ENCODE measurements at regions not wholly inside any gene's neighbourhood (a gene's known extent, or its start where the extent isn't known, plus 50 kb on each side); places are given as distances from the start of the nearest gene placed in this dataset.

DNA sequence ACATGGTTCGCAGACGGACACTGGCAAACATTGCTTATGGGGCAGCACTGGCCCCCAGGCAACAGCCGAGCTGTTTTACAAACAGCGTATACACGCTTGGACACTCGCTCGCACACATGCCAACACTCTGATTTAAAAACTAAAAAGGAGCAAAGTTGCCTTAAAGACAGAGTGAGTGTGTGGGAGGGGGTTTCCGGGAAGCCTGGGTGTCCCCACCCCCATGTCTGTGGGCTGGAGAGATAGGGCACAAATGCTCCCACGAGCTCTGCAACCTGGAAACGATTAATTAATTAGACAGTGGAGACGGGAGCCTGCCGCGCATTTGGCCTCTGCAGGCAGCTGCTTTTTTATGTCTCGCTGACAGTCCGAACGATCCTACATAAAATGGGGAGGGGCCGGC lies 107.9 kb upstream of the ZNF469 start:
- Histone ChIP-seq H2AFZ (ENCODE audit: low read length) (no peak overlapping the region), H3K4ac (replicated peaks; ENCODE audit: insufficient read length, low read depth, low read length) (no peak overlapping the region), H3K79me1 (ENCODE audit: low read depth, low read length) (no peaks in the 10 kb centered on the region), H3K23me2 (ENCODE audit: low read depth, low read length) (peaks cover 11% of the 10 kb centered on the region; the same call in 1 of the 2 replicates), H2BK120ac (replicated peaks; ENCODE audit: low read depth, low read length) (no peak overlapping the region), H2AK5ac (ENCODE audit: low read depth, low read length) (no peak overlapping the region), H3K36me3 (ENCODE audit: control insufficient read depth in 2 of 4, insufficient read depth in 4 of 4, low read length in 3 of 4) (no peaks in the 10 kb centered on the region), H3K9ac (replicated peaks in 1 of 4; ENCODE audit: extremely low read depth in 1 of 4, low read depth in 3 of 4, low read length in 3 of 4) (no peak overlapping the region), H2BK5ac (ENCODE audit: low read depth, low read length) (no peak overlapping the region), H3K4me1 (replicated peaks in 1 of 4; ENCODE audit: control insufficient read depth in 3 of 4, insufficient read depth in 4 of 4, low read length in 3 of 4) (no peaks in the 10 kb centered on the region), H4K20me1 (replicated peaks in 1 of 2; ENCODE audit: control insufficient read depth in 1 of 2, insufficient read depth in 2 of 2, low read length in 2 of 2) (no peaks in the 10 kb centered on the region), H2BK12ac (ENCODE audit: low read depth, low read length) (no peak overlapping the region), H3K56ac (replicated peaks; ENCODE audit: insufficient read length, low read depth, low read length) (no peak overlapping the region), H3K23ac (ENCODE audit: insufficient read length) (no peak overlapping the region), H2BK15ac (ENCODE audit: low read length) (no peak overlapping the region), H3K14ac (ENCODE audit: insufficient read length) (no peak overlapping the region), H4K5ac (ENCODE audit: insufficient read length, low read depth, low read length) (no peak overlapping the region), H2BK20ac (ENCODE audit: low read length) (no peak overlapping the region), H4K91ac (replicated peaks; ENCODE audit: insufficient read length, low read length) (no peak overlapping the region), H3K27ac (ENCODE audit: low read depth, low read length) (no peak overlapping the region), H3K4me3 (ENCODE audit: extremely low read depth in 1 of 4, insufficient read depth in 2 of 4, low read depth in 3 of 4, low read length in 4 of 4) (no peak overlapping the region), H3K4me2 (ENCODE audit: insufficient read depth in 1 of 2, low read depth in 2 of 2, low read length in 2 of 2) (no peak overlapping the region), H3K27me3 (replicated peaks in 1 of 4; ENCODE audit: control insufficient read depth in 3 of 4, extremely low read depth in 1 of 4, insufficient read depth in 3 of 4, low read length in 3 of 4) (no peaks in the 10 kb centered on the region), H3K18ac (ENCODE audit: extremely low read depth, low read length) (no peak overlapping the region), H3K9me3 (ENCODE audit: insufficient read depth in 2 of 2, low read depth in 1 of 2, low read length in 1 of 2) (peaks cover 8 to 16% of the 10 kb centered on the region in 2 experiments; a peak in 2 of 4 replicates), H4K8ac (ENCODE audit: extremely low read depth, insufficient read depth, low read length) (no peak overlapping the region), H3K79me2 (ENCODE audit: control insufficient read depth in 1 of 2, insufficient read depth in 2 of 2, low read length in 2 of 2) (no peaks in the 10 kb centered on the region)
- CTCF ChIA-PET (ENCODE audit: partially characterized antibody) = no interaction called here
- FAIRE-seq = no peak
- DNase-seq (ENCODE audit: low read depth in 1 of 2, low spot score in 2 of 2) = no peak
- TF ChIP-seq CHD1 (IDR thresholded peaks at IDR 0.05; ENCODE audit: low read depth, low read length) = no peak
- TF ChIP-seq, protein P1, sequence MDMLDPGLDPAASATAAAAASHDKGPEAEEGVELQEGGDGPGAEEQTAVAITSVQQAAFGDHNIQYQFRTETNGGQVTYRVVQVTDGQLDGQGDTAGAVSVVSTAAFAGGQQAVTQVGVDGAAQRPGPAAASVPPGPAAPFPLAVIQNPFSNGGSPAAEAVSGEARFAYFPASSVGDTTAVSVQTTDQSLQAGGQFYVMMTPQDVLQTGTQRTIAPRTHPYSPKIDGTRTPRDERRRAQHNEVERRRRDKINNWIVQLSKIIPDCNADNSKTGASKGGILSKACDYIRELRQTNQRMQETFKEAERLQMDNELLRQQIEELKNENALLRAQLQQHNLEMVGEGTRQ (IDR thresholded peaks at IDR 0.05; ENCODE audit: low read length) = no peak
- no peak for TF ChIP-seq EGR1 (IDR thresholded peaks at IDR 0.05; ENCODE audit: borderline replicate concordance, low read depth, low read length)
- no peak for TF ChIP-seq CTCF (IDR thresholded peaks at IDR 0.05; ENCODE audit: control extremely low read depth in 1 of 3, insufficient read depth in 1 of 3, low read depth in 1 of 3, low read length in 3 of 3)
- WGBS, 2 experiments (ENCODE audit: extremely low coverage in 1 of 2, insufficient coverage in 1 of 2, insufficient read length in 1 of 2, insufficient replicate concordance in 2 of 2, low coverage in 1 of 2, low lambda C conversion rate in 2 of 2, missing lambda C conversion rate in 1 of 2) = 81% methylated on average over 17 of the region's 17 CpGs; no CpG with 5 or more reads in 1 of the 2 experiments
- POLR2A ChIA-PET (ENCODE audit: partially characterized antibody) = interaction anchor here (0.9 kb wide), 1 partner anchor 27 kb away, joined by 4 read pairs; no protein-coding TSS in a partner anchor

All from H1 (cell line).